OCI-LY3 (cell line): ENCODE measurements at regions not wholly inside any gene's neighbourhood (a gene's known extent, or its start where the extent isn't known, plus 50 kb on each side); places are given as distances from the start of the nearest gene placed in this dataset.

ENCODE experiments used
- EZH2phosphoT487 ChIP-seq: fragments of 200-600 bp; shearing (Covaris generic); IDR thresholded peaks from 2 replicates; pipeline ENCODE4 v1.6.1; 2018; ENCODE audit warnings: antibody characterized with exemption, mixed run types, low read depth
- TF ChIP-seq, protein P1 (sequence below): fragments of 200-600, 300-600 bp; sonication (generic); IDR thresholded peaks from 2 replicates; pipeline ENCODE4 v1.5.1; 2014; ENCODE audit warnings: antibody characterized with exemption, low read length, low read depth

- TF ChIP-seq, protein P1, sequence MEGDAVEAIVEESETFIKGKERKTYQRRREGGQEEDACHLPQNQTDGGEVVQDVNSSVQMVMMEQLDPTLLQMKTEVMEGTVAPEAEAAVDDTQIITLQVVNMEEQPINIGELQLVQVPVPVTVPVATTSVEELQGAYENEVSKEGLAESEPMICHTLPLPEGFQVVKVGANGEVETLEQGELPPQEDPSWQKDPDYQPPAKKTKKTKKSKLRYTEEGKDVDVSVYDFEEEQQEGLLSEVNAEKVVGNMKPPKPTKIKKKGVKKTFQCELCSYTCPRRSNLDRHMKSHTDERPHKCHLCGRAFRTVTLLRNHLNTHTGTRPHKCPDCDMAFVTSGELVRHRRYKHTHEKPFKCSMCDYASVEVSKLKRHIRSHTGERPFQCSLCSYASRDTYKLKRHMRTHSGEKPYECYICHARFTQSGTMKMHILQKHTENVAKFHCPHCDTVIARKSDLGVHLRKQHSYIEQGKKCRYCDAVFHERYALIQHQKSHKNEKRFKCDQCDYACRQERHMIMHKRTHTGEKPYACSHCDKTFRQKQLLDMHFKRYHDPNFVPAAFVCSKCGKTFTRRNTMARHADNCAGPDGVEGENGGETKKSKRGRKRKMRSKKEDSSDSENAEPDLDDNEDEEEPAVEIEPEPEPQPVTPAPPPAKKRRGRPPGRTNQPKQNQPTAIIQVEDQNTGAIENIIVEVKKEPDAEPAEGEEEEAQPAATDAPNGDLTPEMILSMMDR: no peak
- TF ChIP-seq EZH2phosphoT487: no peak
These were observed 272.5 kb upstream of the CELF4 start for GRCh38 chr18:37838083-37838482.
